H9 (cell line): ENCODE measurements at regions not wholly inside any gene's neighbourhood (a gene's known extent, or its start where the extent isn't known, plus 50 kb on each side); places are given as distances from the start of the nearest gene placed in this dataset.

Experiments used
- DNase-seq: peaks from one replicate; pipeline ENCODE4 v3.0.0-alpha.2; 2017
- H2AFZ ChIP-seq: one replicate; pipeline ENCODE4 v1.6.1; 2013; ENCODE audit warnings: mild to moderate bottlenecking, low read length, control low read depth, moderate library complexity
- H2AK5ac ChIP-seq: 2 replicates; pipeline ENCODE4 v1.6.1; 2013; ENCODE audit warnings: low read length, control low read depth, mixed read lengths; ENCODE audit not compliant: insufficient read length
- H2BK120ac ChIP-seq: one replicate; pipeline ENCODE4 v1.6.1; 2013; ENCODE audit warnings: low read depth, mild to moderate bottlenecking, low read length, control low read depth, inconsistent platforms; ENCODE audit not compliant: poor library complexity, severe bottlenecking
- H2BK12ac ChIP-seq: 2 replicates; pipeline ENCODE4 v1.6.1; 2013; ENCODE audit warnings: low read length, control low read depth, mixed read lengths, low read depth; ENCODE audit not compliant: insufficient read length
- H2BK15ac ChIP-seq: 2 replicates; pipeline ENCODE4 v1.6.1; 2013; ENCODE audit warnings: low read depth, low read length, control low read depth
- H2BK20ac ChIP-seq: one replicate; pipeline ENCODE4 v1.6.1; 2013; ENCODE audit warnings: low read depth, mild to moderate bottlenecking, low read length, control low read depth, inconsistent platforms; ENCODE audit not compliant: poor library complexity, severe bottlenecking
- H2BK5ac ChIP-seq: 2 replicates; pipeline ENCODE4 v1.6.1; 2013; ENCODE audit warnings: low read length, control low read depth, mixed read lengths; ENCODE audit not compliant: insufficient read length
- H3K14ac ChIP-seq: 2 replicates; pipeline ENCODE4 v1.6.1; 2013; ENCODE audit warnings: low read length, control low read depth; ENCODE audit not compliant: insufficient read depth
- H3K18ac ChIP-seq: 2 replicates; pipeline ENCODE4 v1.6.1; 2013; ENCODE audit warnings: low read depth, mild to moderate bottlenecking, mixed read lengths, low read length, control low read depth; ENCODE audit not compliant: insufficient read length
- H3K23ac ChIP-seq: 2 replicates; pipeline ENCODE4 v1.6.1; 2013; ENCODE audit warnings: low read length, control low read depth, mixed read lengths, low read depth; ENCODE audit not compliant: insufficient read length
- H3K23me2 ChIP-seq: 2 replicates; pipeline ENCODE4 v1.6.1; 2013; ENCODE audit warnings: low read depth, mild to moderate bottlenecking, mixed read lengths, low read length, control low read depth; ENCODE audit not compliant: insufficient read length, poor library complexity, severe bottlenecking
- H3K27ac ChIP-seq: 2 replicates; pipeline ENCODE4 v1.5.1; 2013; ENCODE audit warnings: low read length, control low read depth, mixed read lengths, low read depth; ENCODE audit not compliant: insufficient read length
- H3K27me3 ChIP-seq: 2 replicates; pipeline ENCODE4 v1.6.1; 2013; ENCODE audit warnings: low read length, control low read depth, inconsistent platforms; ENCODE audit not compliant: insufficient read depth
- H3K4ac ChIP-seq: 2 replicates; pipeline ENCODE4 v1.6.1; 2013; ENCODE audit warnings: low read depth, mild to moderate bottlenecking, control low read depth, inconsistent platforms, low read length, moderate library complexity
- H3K4me1 ChIP-seq: 2 replicates; pipeline ENCODE4 v1.6.1; 2013; ENCODE audit warnings: low read length, control low read depth, inconsistent platforms; ENCODE audit not compliant: insufficient read depth
- H3K4me2 ChIP-seq: 2 replicates; pipeline ENCODE4 v1.6.1; 2013; ENCODE audit warnings: low read length, control low read depth, mixed read lengths; ENCODE audit not compliant: insufficient read length, insufficient read depth
- H3K56ac ChIP-seq: 2 replicates; pipeline ENCODE4 v1.6.1; 2013; ENCODE audit warnings: low read depth, mild to moderate bottlenecking, mixed read lengths, low read length, control low read depth; ENCODE audit not compliant: insufficient read length
- H3K79me1 ChIP-seq: 2 replicates; pipeline ENCODE4 v1.6.1; 2013; ENCODE audit warnings: low read depth, mild to moderate bottlenecking, moderate library complexity, low read length, control low read depth, inconsistent platforms; ENCODE audit not compliant: insufficient read depth, poor library complexity, severe bottlenecking
- H3K79me2 ChIP-seq: 2 replicates; pipeline ENCODE4 v1.6.1; 2013; ENCODE audit warnings: low read length, control low read depth, inconsistent platforms; ENCODE audit not compliant: insufficient read depth
- H3K9ac ChIP-seq: 2 replicates; pipeline ENCODE4 v1.6.1; 2013; ENCODE audit warnings: low read length, control low read depth, mixed read lengths; ENCODE audit not compliant: insufficient read length; ENCODE audit errors: extremely low read depth
- H3K9me3 ChIP-seq: one replicate; pipeline ENCODE4 v1.6.1; 2013; ENCODE audit warnings: low read depth, low read length, inconsistent platforms; ENCODE audit not compliant: control insufficient read depth
- H3T11ph ChIP-seq: one replicate; pipeline ENCODE4 v1.6.1; 2013; ENCODE audit warnings: mild to moderate bottlenecking, low read length, control low read depth, inconsistent platforms
- H4K20me1 ChIP-seq: one replicate; pipeline ENCODE4 v1.6.1; 2013; ENCODE audit not compliant: control insufficient read depth, insufficient read length, insufficient read depth
- H4K5ac ChIP-seq: 2 replicates; pipeline ENCODE4 v1.6.1; 2013; ENCODE audit warnings: low read depth, mild to moderate bottlenecking, mixed read lengths, low read length, control low read depth; ENCODE audit not compliant: insufficient read length
- H4K8ac ChIP-seq: replicated peaks from 2 replicates; pipeline ENCODE4 v1.6.1; 2013; ENCODE audit warnings: low read length, control low read depth, mixed read lengths, low read depth; ENCODE audit not compliant: insufficient read length
- H4K91ac ChIP-seq: 2 replicates; pipeline ENCODE4 v1.6.1; 2013; ENCODE audit warnings: low read depth, mild to moderate bottlenecking, moderate library complexity, mixed read lengths, low read length, control low read depth; ENCODE audit not compliant: insufficient read length
- H3K27ac Mint-ChIP-seq, 3 experiments: 2 replicates in 2 of 3; 3 replicates in 1 of 3; pipeline ENCODE4 v1.8.0; 2020 to 2021; ENCODE audit warnings: mixed read lengths in 3 of 3, mild to moderate bottlenecking in 1 of 3, moderate library complexity in 1 of 3
- H3K27me3 Mint-ChIP-seq: 2 replicates; pipeline ENCODE4 v1.8.0; 2021; ENCODE audit warnings: low read depth, mild to moderate bottlenecking, moderate library complexity, mixed read lengths
- H3K36me3 Mint-ChIP-seq, 3 experiments: 2 replicates in 2 of 3; 3 replicates in 1 of 3; pipeline ENCODE4 v1.8.0; 2020 to 2021; ENCODE audit warnings: low read depth in 3 of 3, mixed read lengths in 3 of 3; ENCODE audit not compliant: insufficient read depth in 1 of 3
- H3K4me1 Mint-ChIP-seq, 2 experiments: 2 replicates each; pipeline ENCODE4 v1.8.0; 2020; ENCODE audit warnings: mixed read lengths in 2 of 2
- H3K4me3 Mint-ChIP-seq, 2 experiments: 2 replicates in 1 of 2; 3 replicates in 1 of 2; pipeline ENCODE4 v1.8.0; 2020 to 2021; ENCODE audit warnings: mild to moderate bottlenecking in 2 of 2, mixed read lengths in 2 of 2, moderate library complexity in 1 of 2
- H3K9me3 Mint-ChIP-seq, 2 experiments: 2 replicates in 1 of 2; 3 replicates in 1 of 2; pipeline ENCODE4 v1.8.0; 2020; ENCODE audit warnings: mild to moderate bottlenecking in 2 of 2, mixed read lengths in 2 of 2, moderate library complexity in 1 of 2
- WGBS: extraction: QIAGEN DNeasy Blood & Tissue Kit; methylation state at CpG from one replicate; pipeline ENCODE4 v1.1.7; 2013; ENCODE audit warnings: missing lambda C conversion rate, low lambda C conversion rate, mixed read lengths; ENCODE audit not compliant: insufficient read length; ENCODE audit errors: extremely low coverage; 5-methylcytosine and 5-hydroxymethylcytosine counted together
- TF ChIP-seq, protein P1 (sequence below): fragments of 200-600 bp; sonication (generic); conservative IDR thresholded peaks from 3 replicates; pipeline ENCODE4 v1.8.0; 2021; ENCODE audit warnings: antibody characterized with exemption, mild to moderate bottlenecking

DNA sequence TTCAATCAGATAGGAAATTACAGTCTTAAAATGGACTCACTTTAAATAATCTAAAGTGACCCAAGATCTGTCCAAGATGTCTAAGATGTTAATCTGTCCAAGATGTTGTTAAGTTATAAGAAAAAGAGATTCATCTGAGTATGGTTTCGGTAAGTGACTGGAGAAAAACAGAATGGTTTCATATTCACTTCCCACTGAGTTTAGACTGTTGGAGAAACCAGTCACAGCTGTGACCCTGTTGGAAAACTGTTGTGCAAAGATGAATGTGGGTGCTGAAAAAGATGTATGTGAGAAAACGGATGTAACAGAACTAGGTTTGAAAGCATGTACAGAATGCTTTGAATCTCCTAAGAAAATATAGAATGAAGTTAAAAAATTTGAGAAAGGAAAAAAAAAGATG lies 325.9 kb downstream of the COL12A1 start:
- Histone ChIP-seq H2BK12ac (no peak overlapping the region), H4K8ac (no peak overlapping the region), H4K5ac (no peak overlapping the region), H3K79me1 (no peaks in the 10 kb centered on the region), H2BK5ac (no peak overlapping the region), H3K23me2 (no peaks in the 10 kb centered on the region), H3T11ph (no peak overlapping the region), H3K27me3 (no peaks in the 10 kb centered on the region; the same call in 1 of the 2 replicates), H3K23ac (no peak overlapping the region), H3K79me2 (no peaks in the 10 kb centered on the region), H4K20me1 (no peaks in the 10 kb centered on the region), H3K4ac (no peak overlapping the region), H3K56ac (no peak overlapping the region), H2AFZ (no peak overlapping the region), H3K18ac (no peak overlapping the region), H3K14ac (no peak overlapping the region), H3K9me3 (no peaks in the 10 kb centered on the region), H2BK20ac (no peak overlapping the region), H2BK120ac (no peak overlapping the region), H3K9ac (no peak overlapping the region), H4K91ac (no peak overlapping the region), H3K4me1 (no peaks in the 10 kb centered on the region), H2BK15ac (no peak overlapping the region), H3K27ac (no peak overlapping the region), H2AK5ac (no peak overlapping the region), H3K4me2 (no peak overlapping the region)
- no peaks in the 10 kb centered on the region for H3K4me1 Mint-ChIP-seq
- no peaks in the 10 kb centered on the region; a peak in 1 of 5 replicates for H3K9me3 Mint-ChIP-seq
- H3K27me3 Mint-ChIP-seq: no peaks in the 10 kb centered on the region
- TF ChIP-seq, protein P1, sequence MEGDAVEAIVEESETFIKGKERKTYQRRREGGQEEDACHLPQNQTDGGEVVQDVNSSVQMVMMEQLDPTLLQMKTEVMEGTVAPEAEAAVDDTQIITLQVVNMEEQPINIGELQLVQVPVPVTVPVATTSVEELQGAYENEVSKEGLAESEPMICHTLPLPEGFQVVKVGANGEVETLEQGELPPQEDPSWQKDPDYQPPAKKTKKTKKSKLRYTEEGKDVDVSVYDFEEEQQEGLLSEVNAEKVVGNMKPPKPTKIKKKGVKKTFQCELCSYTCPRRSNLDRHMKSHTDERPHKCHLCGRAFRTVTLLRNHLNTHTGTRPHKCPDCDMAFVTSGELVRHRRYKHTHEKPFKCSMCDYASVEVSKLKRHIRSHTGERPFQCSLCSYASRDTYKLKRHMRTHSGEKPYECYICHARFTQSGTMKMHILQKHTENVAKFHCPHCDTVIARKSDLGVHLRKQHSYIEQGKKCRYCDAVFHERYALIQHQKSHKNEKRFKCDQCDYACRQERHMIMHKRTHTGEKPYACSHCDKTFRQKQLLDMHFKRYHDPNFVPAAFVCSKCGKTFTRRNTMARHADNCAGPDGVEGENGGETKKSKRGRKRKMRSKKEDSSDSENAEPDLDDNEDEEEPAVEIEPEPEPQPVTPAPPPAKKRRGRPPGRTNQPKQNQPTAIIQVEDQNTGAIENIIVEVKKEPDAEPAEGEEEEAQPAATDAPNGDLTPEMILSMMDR: no peak
- WGBS: no CpG with 5 or more reads among the region's 2 CpGs
- H3K36me3 Mint-ChIP-seq: no peaks in the 10 kb centered on the region
- H3K4me3 Mint-ChIP-seq: no peak overlapping the region
- DNase-seq: no peak
- H3K27ac Mint-ChIP-seq: no peak overlapping the region
